SW480 (cell line): ENCODE measurements at regions not wholly inside any gene's neighbourhood (a gene's known extent, or its start where the extent isn't known, plus 50 kb on each side); places are given as distances from the start of the nearest gene placed in this dataset.

ENCODE experiments used
- DNase-seq: peaks from one replicate; pipeline ENCODE4 v3.0.0-alpha.2; 2016; ENCODE audit warnings: low spot score

- no peak for DNase-seq
These were observed 191.0 kb upstream of the NBEA start for GRCh38 chr13:34751044-34751443.

- no peak for DNase-seq
These were observed 190.6 kb upstream of the NBEA start for GRCh38 chr13:34751492-34751891.

GRCh38 chr13:34752283-34752960, 189.6 kb upstream of the NBEA start:
- DNase-seq = no peak

- DNase-seq = no peak
These were observed 185.9 kb upstream of the NBEA start for GRCh38 chr13:34756136-34756535.

- no peak for DNase-seq
These were observed 185.5 kb upstream of the NBEA start for GRCh38 chr13:34756572-34756971.

- no peak for DNase-seq
These were observed 184.6 kb upstream of the NBEA start for GRCh38 chr13:34757441-34757840.

- no peak for DNase-seq
These were observed 183.4 kb upstream of the NBEA start for GRCh38 chr13:34758628-34759027.

- no peak for DNase-seq
These were observed 179.8 kb upstream of the NBEA start for GRCh38 chr13:34762312-34762711.

- DNase-seq = no peak
These were observed 177.8 kb upstream of the NBEA start for GRCh38 chr13:34764246-34764645.

GRCh38 chr13:34765446-34766180, 176.5 kb upstream of the NBEA start:
- DNase-seq = no peak

GRCh38 chr13:34767778-34768177, 174.3 kb upstream of the NBEA start:
- DNase-seq = no peak

GRCh38 chr13:34772206-34772605, 169.9 kb upstream of the NBEA start:
- no peak for DNase-seq

- no peak for DNase-seq
These were observed 169.2 kb upstream of the NBEA start for GRCh38 chr13:34772881-34773280.

GRCh38 chr13:34776390-34776981, 165.6 kb upstream of the NBEA start:
- no peak for DNase-seq

GRCh38 chr13:34777089-34777913, 164.8 kb upstream of the NBEA start:
- DNase-seq = no peak

- DNase-seq = no peak
These were observed 164.2 kb upstream of the NBEA start for GRCh38 chr13:34777914-34778303.

GRCh38 chr13:34779171-34779570, 162.9 kb upstream of the NBEA start:
- DNase-seq = no peak

GRCh38 chr13:34793301-34793700, 148.8 kb upstream of the NBEA start:
- DNase-seq = peak; percentile 6

GRCh38 chr13:34803756-34804155, 138.3 kb upstream of the NBEA start:
- DNase-seq = no peak

- no peak for DNase-seq
These were observed 136.7 kb upstream of the NBEA start for GRCh38 chr13:34805347-34805746.

- no peak for DNase-seq
These were observed 133.4 kb upstream of the NBEA start for GRCh38 chr13:34808649-34809048.

- DNase-seq = no peak
These were observed 131.1 kb upstream of the NBEA start for GRCh38 chr13:34810996-34811395.

- DNase-seq = no peak
These were observed 126.5 kb upstream of the NBEA start for GRCh38 chr13:34815526-34815925.
